ENCODE measurements at regions not wholly inside any gene's neighbourhood (a gene's known extent, or its start where the extent isn't known, plus 50 kb on each side); places are given as distances from the start of the nearest gene placed in this dataset.

GRCh38 chr10:112006407-112006806 lies 177.2 kb downstream of the GPAM start:
- TF ChIP-seq CTCF (tag by site-specific recombination; IDR thresholded peaks at IDR 0.05) (no peak), ZNF221 (tag by site-specific recombination; IDR thresholded peaks at IDR 0.05; ENCODE audit: borderline replicate concordance) (no peak), ZNF10 (tag by site-specific recombination; IDR thresholded peaks at IDR 0.05) (no peak), ZSCAN18 (tag by site-specific recombination; IDR thresholded peaks at IDR 0.05) (no peak), ZNF214 (tag by site-specific recombination; IDR thresholded peaks at IDR 0.05; ENCODE audit: borderline replicate concordance) (no peak), ZNF704 (tag by site-specific recombination; IDR thresholded peaks at IDR 0.05) (no peak), ZNF121 (tag by site-specific recombination; IDR thresholded peaks at IDR 0.05) (no peak), OSR2 (tag by site-specific recombination; IDR thresholded peaks at IDR 0.05) (no peak)
- TF ChIP-seq, protein P1, sequence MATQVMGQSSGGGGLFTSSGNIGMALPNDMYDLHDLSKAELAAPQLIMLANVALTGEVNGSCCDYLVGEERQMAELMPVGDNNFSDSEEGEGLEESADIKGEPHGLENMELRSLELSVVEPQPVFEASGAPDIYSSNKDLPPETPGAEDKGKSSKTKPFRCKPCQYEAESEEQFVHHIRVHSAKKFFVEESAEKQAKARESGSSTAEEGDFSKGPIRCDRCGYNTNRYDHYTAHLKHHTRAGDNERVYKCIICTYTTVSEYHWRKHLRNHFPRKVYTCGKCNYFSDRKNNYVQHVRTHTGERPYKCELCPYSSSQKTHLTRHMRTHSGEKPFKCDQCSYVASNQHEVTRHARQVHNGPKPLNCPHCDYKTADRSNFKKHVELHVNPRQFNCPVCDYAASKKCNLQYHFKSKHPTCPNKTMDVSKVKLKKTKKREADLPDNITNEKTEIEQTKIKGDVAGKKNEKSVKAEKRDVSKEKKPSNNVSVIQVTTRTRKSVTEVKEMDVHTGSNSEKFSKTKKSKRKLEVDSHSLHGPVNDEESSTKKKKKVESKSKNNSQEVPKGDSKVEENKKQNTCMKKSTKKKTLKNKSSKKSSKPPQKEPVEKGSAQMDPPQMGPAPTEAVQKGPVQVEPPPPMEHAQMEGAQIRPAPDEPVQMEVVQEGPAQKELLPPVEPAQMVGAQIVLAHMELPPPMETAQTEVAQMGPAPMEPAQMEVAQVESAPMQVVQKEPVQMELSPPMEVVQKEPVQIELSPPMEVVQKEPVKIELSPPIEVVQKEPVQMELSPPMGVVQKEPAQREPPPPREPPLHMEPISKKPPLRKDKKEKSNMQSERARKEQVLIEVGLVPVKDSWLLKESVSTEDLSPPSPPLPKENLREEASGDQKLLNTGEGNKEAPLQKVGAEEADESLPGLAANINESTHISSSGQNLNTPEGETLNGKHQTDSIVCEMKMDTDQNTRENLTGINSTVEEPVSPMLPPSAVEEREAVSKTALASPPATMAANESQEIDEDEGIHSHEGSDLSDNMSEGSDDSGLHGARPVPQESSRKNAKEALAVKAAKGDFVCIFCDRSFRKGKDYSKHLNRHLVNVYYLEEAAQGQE (tag by site-specific recombination; IDR thresholded peaks at IDR 0.05), result no peak
- TF ChIP-seq, protein P2, sequence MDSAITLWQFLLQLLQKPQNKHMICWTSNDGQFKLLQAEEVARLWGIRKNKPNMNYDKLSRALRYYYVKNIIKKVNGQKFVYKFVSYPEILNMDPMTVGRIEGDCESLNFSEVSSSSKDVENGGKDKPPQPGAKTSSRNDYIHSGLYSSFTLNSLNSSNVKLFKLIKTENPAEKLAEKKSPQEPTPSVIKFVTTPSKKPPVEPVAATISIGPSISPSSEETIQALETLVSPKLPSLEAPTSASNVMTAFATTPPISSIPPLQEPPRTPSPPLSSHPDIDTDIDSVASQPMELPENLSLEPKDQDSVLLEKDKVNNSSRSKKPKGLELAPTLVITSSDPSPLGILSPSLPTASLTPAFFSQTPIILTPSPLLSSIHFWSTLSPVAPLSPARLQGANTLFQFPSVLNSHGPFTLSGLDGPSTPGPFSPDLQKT (IDR thresholded peaks at IDR 0.05; ENCODE audit: borderline replicate concordance, low read depth, low read length), result no peak

Data from HEK293 (cell line).